KBM-7 (cell line): ENCODE measurements at regions not wholly inside any gene's neighbourhood (a gene's known extent, or its start where the extent isn't known, plus 50 kb on each side); places are given as distances from the start of the nearest gene placed in this dataset.

ENCODE experiments used
- DNase-seq: peaks from one replicate; pipeline ENCODE4 v3.0.0-alpha.2; 2015
- in situ Hi-C: fragments of 300-500 bp; cut with MboI; formaldehyde crosslinking; loops from 2 replicates; pipeline ENCODE4 v1.14.3; 2020; ENCODE audit warnings: low sequenced_read_pairs, low pct_unique_long_range_greater_than_20kb, mixed read lengths

GRCh38 chr1:175834597-175834996, 91.2 kb upstream of the TNR start:
- in situ Hi-C loops: no loop called here

GRCh38 chr1:175833951-175834350, 90.6 kb upstream of the TNR start:
- DNase-seq: no peak
- in situ Hi-C loops: no loop called here

More at GRCh38 chr1:175834597-175834996, 91.2 kb upstream of the TNR start:
- DNase-seq: no peak

GRCh38 chr1:175833502-175833901, 90.1 kb upstream of the TNR start:
- in situ Hi-C loops: no loop called here
- no peak for DNase-seq

GRCh38 chr1:175830500-175830899, 87.1 kb upstream of the TNR start:
- in situ Hi-C loops: no loop called here
- DNase-seq: no peak

- in situ Hi-C loops: no loop called here
- DNase-seq: no peak
These were observed 86.5 kb upstream of the TNR start for GRCh38 chr1:175829845-175830244.

- in situ Hi-C loops: no loop called here
- peak; percentile 17 for DNase-seq
These were observed 83.3 kb upstream of the TNR start for GRCh38 chr1:175826705-175827104.

- peak; percentile 21 for DNase-seq
- in situ Hi-C loops: no loop called here
These were observed 80.7 kb upstream of the TNR start for GRCh38 chr1:175824079-175824478.

GRCh38 chr1:175823406-175823805, 80.0 kb upstream of the TNR start:
- DNase-seq: no peak

GRCh38 chr1:175822580-175822979, 79.2 kb upstream of the TNR start:
- in situ Hi-C loops: no loop called here
- no peak for DNase-seq

More at GRCh38 chr1:175823406-175823805, 80.0 kb upstream of the TNR start:
- in situ Hi-C loops: no loop called here

- no peak for DNase-seq
- in situ Hi-C loops: no loop called here
These were observed 77.1 kb upstream of the TNR start for GRCh38 chr1:175820456-175821025.

- in situ Hi-C loops: no loop called here
- DNase-seq: no peak
These were observed 75.5 kb upstream of the TNR start for GRCh38 chr1:175818929-175819328.

GRCh38 chr1:175817445-175817844, 74.0 kb upstream of the TNR start:
- DNase-seq: no peak
- in situ Hi-C loops: no loop called here

GRCh38 chr1:175814885-175815284, 71.5 kb upstream of the TNR start:
- in situ Hi-C loops: no loop called here
- DNase-seq: no peak

GRCh38 chr1:175812936-175813335, 69.5 kb upstream of the TNR start:
- in situ Hi-C loops: no loop called here
- no peak for DNase-seq

GRCh38 chr1:175810305-175810704, 66.9 kb upstream of the TNR start:
- in situ Hi-C loops: no loop called here
- no peak for DNase-seq

GRCh38 chr1:175808999-175809398, 65.6 kb upstream of the TNR start:
- DNase-seq: no peak
- in situ Hi-C loops: no loop called here

GRCh38 chr1:175808573-175808972, 65.2 kb upstream of the TNR start:
- DNase-seq: no peak
- in situ Hi-C loops: no loop called here

GRCh38 chr1:175804561-175804960, 61.2 kb upstream of the TNR start:
- in situ Hi-C loops: no loop called here
- DNase-seq: no peak

- in situ Hi-C loops: no loop called here
- DNase-seq: no peak
These were observed 60.0 kb upstream of the TNR start for GRCh38 chr1:175803413-175803812.

GRCh38 chr1:175802407-175803123, 59.2 kb upstream of the TNR start:
- in situ Hi-C loops: no loop called here
- no peak for DNase-seq

- no peak for DNase-seq
- in situ Hi-C loops: no loop called here
These were observed 58.6 kb upstream of the TNR start for GRCh38 chr1:175801979-175802378.
